T-helper 2 cell treated with Interferon-gamma antibody and Interleukin-4, amounts not matched to agents 5 μg/mL and 100 μg/mL, for 36 hours (primary cell): ENCODE measurements at regions not wholly inside any gene's neighbourhood (a gene's known extent, or its start where the extent isn't known, plus 50 kb on each side); places are given as distances from the start of the nearest gene placed in this dataset.

Experiments used
- DNase-seq: peaks from one replicate; pipeline ENCODE4 v3.0.0; 2021; ENCODE audit warnings: low spot score
- H3K27ac Mint-ChIP-seq: one replicate; pipeline ENCODE4 v1.8.0; 2021; ENCODE audit warnings: mild to moderate bottlenecking, mixed read lengths
- H3K27me3 Mint-ChIP-seq: one replicate; pipeline ENCODE4 v1.8.0; 2021; ENCODE audit warnings: low read depth, mixed read lengths
- H3K36me3 Mint-ChIP-seq: one replicate; pipeline ENCODE4 v1.8.0; 2021; ENCODE audit warnings: low read depth, mixed read lengths
- H3K4me1 Mint-ChIP-seq: one replicate; pipeline ENCODE4 v1.8.0; 2021; ENCODE audit warnings: low read depth, mixed read lengths
- H3K4me3 Mint-ChIP-seq: one replicate; pipeline ENCODE4 v1.8.0; 2022; ENCODE audit warnings: mild to moderate bottlenecking, moderate library complexity, mixed read lengths
- H3K9me3 Mint-ChIP-seq: one replicate; pipeline ENCODE4 v1.8.0; 2021; ENCODE audit warnings: mixed read lengths

GRCh38 chr5:39902626-39903025 lies 477.8 kb upstream of the DAB2 start:
- Mint-ChIP-seq H3K36me3 (no peaks in the 10 kb centered on the region), H3K27me3 (peaks cover 2% of the 10 kb centered on the region), H3K4me1 (no peaks in the 10 kb centered on the region), H3K4me3 (no peak overlapping the region), H3K27ac (no peak overlapping the region), H3K9me3 (no peaks in the 10 kb centered on the region)
- no peak for DNase-seq

- no peaks in the 10 kb centered on the region for H3K4me1 Mint-ChIP-seq
- H3K9me3 Mint-ChIP-seq, result no peaks in the 10 kb centered on the region
- no peaks in the 10 kb centered on the region for H3K36me3 Mint-ChIP-seq
- peaks cover 2% of the 10 kb centered on the region for H3K27me3 Mint-ChIP-seq
- no peak overlapping the region for H3K27ac Mint-ChIP-seq
- H3K4me3 Mint-ChIP-seq, result no peak overlapping the region
- DNase-seq, result no peak
Observed at GRCh38 chr5:39898731-39899130, 474.0 kb upstream of the DAB2 start.

- Mint-ChIP-seq H3K27ac (no peak overlapping the region), H3K4me3 (no peak overlapping the region), H3K36me3 (no peaks in the 10 kb centered on the region), H3K4me1 (no peaks in the 10 kb centered on the region), H3K9me3 (no peaks in the 10 kb centered on the region), H3K27me3 (peaks cover 5% of the 10 kb centered on the region)
- no peak for DNase-seq
Observed at GRCh38 chr5:39896706-39897105, 471.9 kb upstream of the DAB2 start.

- H3K27ac Mint-ChIP-seq, result no peak overlapping the region
- H3K27me3 Mint-ChIP-seq, result peaks cover 9% of the 10 kb centered on the region
- H3K4me3 Mint-ChIP-seq, result no peak overlapping the region
- no peak for DNase-seq
- H3K9me3 Mint-ChIP-seq, result no peaks in the 10 kb centered on the region
- H3K36me3 Mint-ChIP-seq, result no peaks in the 10 kb centered on the region
- H3K4me1 Mint-ChIP-seq, result no peaks in the 10 kb centered on the region
Observed at GRCh38 chr5:39896104-39896503, 471.3 kb upstream of the DAB2 start.

GRCh38 chr5:39892708-39893107 lies 467.9 kb upstream of the DAB2 start:
- H3K9me3 Mint-ChIP-seq, result no peaks in the 10 kb centered on the region
- no peaks in the 10 kb centered on the region for H3K4me1 Mint-ChIP-seq
- H3K36me3 Mint-ChIP-seq, result no peaks in the 10 kb centered on the region
- DNase-seq, result no peak
- no peak overlapping the region for H3K27ac Mint-ChIP-seq
- H3K4me3 Mint-ChIP-seq, result no peak overlapping the region
- H3K27me3 Mint-ChIP-seq, result peaks cover 8% of the 10 kb centered on the region

- H3K27ac Mint-ChIP-seq, result no peak overlapping the region
- DNase-seq, result no peak
- no peaks in the 10 kb centered on the region for H3K36me3 Mint-ChIP-seq
- no peak overlapping the region for H3K4me3 Mint-ChIP-seq
- H3K9me3 Mint-ChIP-seq, result no peaks in the 10 kb centered on the region
- no peaks in the 10 kb centered on the region for H3K4me1 Mint-ChIP-seq
- peaks cover 8% of the 10 kb centered on the region for H3K27me3 Mint-ChIP-seq
Observed at GRCh38 chr5:39891376-39891775, 466.6 kb upstream of the DAB2 start.

GRCh38 chr5:39880985-39881384 lies 456.2 kb upstream of the DAB2 start:
- Mint-ChIP-seq H3K4me3 (no peak overlapping the region), H3K36me3 (no peaks in the 10 kb centered on the region), H3K4me1 (no peaks in the 10 kb centered on the region), H3K27me3 (peaks cover 3% of the 10 kb centered on the region), H3K9me3 (no peaks in the 10 kb centered on the region), H3K27ac (no peak overlapping the region)
- DNase-seq, result no peak

- peaks cover 3% of the 10 kb centered on the region for H3K27me3 Mint-ChIP-seq
- no peak overlapping the region for H3K4me3 Mint-ChIP-seq
- no peaks in the 10 kb centered on the region for H3K9me3 Mint-ChIP-seq
- no peaks in the 10 kb centered on the region for H3K4me1 Mint-ChIP-seq
- DNase-seq, result no peak
- H3K36me3 Mint-ChIP-seq, result no peaks in the 10 kb centered on the region
- H3K27ac Mint-ChIP-seq, result no peak overlapping the region
Observed at GRCh38 chr5:39877479-39877878, 452.7 kb upstream of the DAB2 start.

GRCh38 chr5:39876146-39876545 lies 451.4 kb upstream of the DAB2 start:
- Mint-ChIP-seq H3K36me3 (no peaks in the 10 kb centered on the region), H3K27me3 (no peaks in the 10 kb centered on the region), H3K4me1 (no peaks in the 10 kb centered on the region), H3K27ac (no peak overlapping the region), H3K9me3 (peaks cover 2% of the 10 kb centered on the region), H3K4me3 (no peak overlapping the region)
- DNase-seq, result no peak

GRCh38 chr5:39870137-39870536 lies 445.4 kb upstream of the DAB2 start:
- H3K27ac Mint-ChIP-seq, result no peak overlapping the region
- H3K27me3 Mint-ChIP-seq, result no peaks in the 10 kb centered on the region
- H3K4me3 Mint-ChIP-seq, result no peak overlapping the region
- no peaks in the 10 kb centered on the region for H3K4me1 Mint-ChIP-seq
- DNase-seq, result no peak
- H3K9me3 Mint-ChIP-seq, result peaks cover 14% of the 10 kb centered on the region
- H3K36me3 Mint-ChIP-seq, result no peaks in the 10 kb centered on the region

- Mint-ChIP-seq H3K27me3 (no peaks in the 10 kb centered on the region), H3K36me3 (no peaks in the 10 kb centered on the region)
Observed at GRCh38 chr5:39869396-39869795, 444.6 kb upstream of the DAB2 start.

GRCh38 chr5:39867923-39868322 lies 443.1 kb upstream of the DAB2 start:
- Mint-ChIP-seq H3K4me3 (no peak overlapping the region), H3K36me3 (no peaks in the 10 kb centered on the region), H3K27ac (no peak overlapping the region), H3K4me1 (no peaks in the 10 kb centered on the region), H3K9me3 (peaks cover 14% of the 10 kb centered on the region), H3K27me3 (no peaks in the 10 kb centered on the region)
- DNase-seq, result no peak

More at GRCh38 chr5:39869396-39869795, 444.6 kb upstream of the DAB2 start:
- Mint-ChIP-seq H3K4me1 (no peaks in the 10 kb centered on the region), H3K27ac (no peak overlapping the region), H3K4me3 (no peak overlapping the region), H3K9me3 (peaks cover 14% of the 10 kb centered on the region)
- DNase-seq, result no peak

GRCh38 chr5:39863926-39864552 lies 439.3 kb upstream of the DAB2 start:
- no peaks in the 10 kb centered on the region for H3K9me3 Mint-ChIP-seq
- no peak for DNase-seq
- no peaks in the 10 kb centered on the region for H3K27me3 Mint-ChIP-seq
- no peaks in the 10 kb centered on the region for H3K36me3 Mint-ChIP-seq
- no peaks in the 10 kb centered on the region for H3K4me1 Mint-ChIP-seq
- no peak overlapping the region for H3K27ac Mint-ChIP-seq
- H3K4me3 Mint-ChIP-seq, result no peak overlapping the region

- DNase-seq, result no peak
- no peaks in the 10 kb centered on the region for H3K9me3 Mint-ChIP-seq
- H3K4me3 Mint-ChIP-seq, result no peak overlapping the region
- H3K4me1 Mint-ChIP-seq, result no peaks in the 10 kb centered on the region
- no peak overlapping the region for H3K27ac Mint-ChIP-seq
- H3K27me3 Mint-ChIP-seq, result peaks cover 4% of the 10 kb centered on the region
- no peaks in the 10 kb centered on the region for H3K36me3 Mint-ChIP-seq
Observed at GRCh38 chr5:39857041-39857440, 432.3 kb upstream of the DAB2 start.

- Mint-ChIP-seq H3K36me3 (no peaks in the 10 kb centered on the region), H3K4me3 (no peak overlapping the region), H3K27ac (no peak overlapping the region), H3K27me3 (peaks cover 4% of the 10 kb centered on the region), H3K4me1 (no peaks in the 10 kb centered on the region), H3K9me3 (no peaks in the 10 kb centered on the region)
- no peak for DNase-seq
Observed at GRCh38 chr5:39854771-39855410, 430.1 kb upstream of the DAB2 start.
